HCT116 (cell line): ENCODE measurements at regions not wholly inside any gene's neighbourhood (a gene's known extent, or its start where the extent isn't known, plus 50 kb on each side); places are given as distances from the start of the nearest gene placed in this dataset.

Source experiments
- CEBPB ChIP-seq: IDR thresholded peaks from 2 replicates; pipeline ENCODE4 v1.6.1; 2012; ENCODE audit warnings: low read depth
- EGR1 ChIP-seq: IDR thresholded peaks from 2 replicates; pipeline ENCODE4 v1.6.1; 2012; ENCODE audit warnings: low read depth
- EZH2 ChIP-seq: fragments of 200-600 bp; sonication (generic); IDR thresholded peaks from 2 replicates; pipeline ENCODE4 v1.6.1; 2017; ENCODE audit warnings: antibody characterized with exemption, mixed run types
- FOSL1 ChIP-seq: IDR thresholded peaks from 2 replicates; pipeline ENCODE4 v1.6.1; 2012; ENCODE audit warnings: low read depth
- JUND ChIP-seq: IDR thresholded peaks from 2 replicates; pipeline ENCODE4 v1.6.1; 2012
- POLR2A ChIP-seq: IDR thresholded peaks from 2 replicates; pipeline ENCODE4 v1.7.0; 2011; ENCODE audit warnings: borderline replicate concordance; ENCODE audit not compliant: insufficient read depth, insufficient read length; ENCODE audit errors: extremely low read depth
- POLR2AphosphoS5 ChIP-seq: IDR thresholded peaks from 2 replicates; pipeline ENCODE4 v1.6.1; 2011; ENCODE audit warnings: mild to moderate bottlenecking, low read depth, low read length, moderate library complexity
- RAD21 ChIP-seq: IDR thresholded peaks from 2 replicates; pipeline ENCODE4 v1.6.1; 2012; ENCODE audit warnings: low read depth, mild to moderate bottlenecking
- SP1 ChIP-seq: IDR thresholded peaks from 2 replicates; pipeline ENCODE4 v1.6.1; 2012; ENCODE audit warnings: low read depth
- TF ChIP-seq, protein P1 (sequence below), 3 experiments: fragments of 200-600 bp in 1 of 3; sonication (generic) in 1 of 3; IDR thresholded peaks in 2 of 3; conservative IDR thresholded peaks in 1 of 3; 2 replicates each; pipeline ENCODE4 v1.5.1; 2012 to 2017; ENCODE audit warnings: low read depth in 2 of 3, low read length in 2 of 3, antibody characterized with exemption in 1 of 3, borderline replicate concordance in 1 of 3, control low read depth in 1 of 3, mild to moderate bottlenecking in 1 of 3, mixed read lengths in 1 of 3, mixed run types in 1 of 3, moderate library complexity in 1 of 3; ENCODE audit not compliant: insufficient read depth in 1 of 3
- TF ChIP-seq, protein P2 (sequence below): IDR thresholded peaks from 2 replicates; pipeline ENCODE4 v1.6.1; 2012; ENCODE audit warnings: low read depth
- TF ChIP-seq, protein P3 (sequence below): IDR thresholded peaks from 2 replicates; pipeline ENCODE4 v1.6.1; 2012

GRCh38 chr22:26918226-26918625 lies 260.8 kb downstream of the MIAT start:
- TF ChIP-seq JUND (no peak), CEBPB (no peak), RAD21 (no peak), FOSL1 (no peak), POLR2A (no peak), EZH2 (no peak), SP1 (no peak), POLR2AphosphoS5 (no peak), EGR1 (no peak)
- TF ChIP-seq, protein P1, sequence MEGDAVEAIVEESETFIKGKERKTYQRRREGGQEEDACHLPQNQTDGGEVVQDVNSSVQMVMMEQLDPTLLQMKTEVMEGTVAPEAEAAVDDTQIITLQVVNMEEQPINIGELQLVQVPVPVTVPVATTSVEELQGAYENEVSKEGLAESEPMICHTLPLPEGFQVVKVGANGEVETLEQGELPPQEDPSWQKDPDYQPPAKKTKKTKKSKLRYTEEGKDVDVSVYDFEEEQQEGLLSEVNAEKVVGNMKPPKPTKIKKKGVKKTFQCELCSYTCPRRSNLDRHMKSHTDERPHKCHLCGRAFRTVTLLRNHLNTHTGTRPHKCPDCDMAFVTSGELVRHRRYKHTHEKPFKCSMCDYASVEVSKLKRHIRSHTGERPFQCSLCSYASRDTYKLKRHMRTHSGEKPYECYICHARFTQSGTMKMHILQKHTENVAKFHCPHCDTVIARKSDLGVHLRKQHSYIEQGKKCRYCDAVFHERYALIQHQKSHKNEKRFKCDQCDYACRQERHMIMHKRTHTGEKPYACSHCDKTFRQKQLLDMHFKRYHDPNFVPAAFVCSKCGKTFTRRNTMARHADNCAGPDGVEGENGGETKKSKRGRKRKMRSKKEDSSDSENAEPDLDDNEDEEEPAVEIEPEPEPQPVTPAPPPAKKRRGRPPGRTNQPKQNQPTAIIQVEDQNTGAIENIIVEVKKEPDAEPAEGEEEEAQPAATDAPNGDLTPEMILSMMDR (IDR thresholded peaks at IDR 0.05 in 2 of 3, conservative IDR thresholded peaks at IDR 0.05 in 1 of 3; ENCODE audit: borderline replicate concordance in 1 of 3, insufficient read depth in 1 of 3, low read depth in 2 of 3, low read length in 2 of 3): no peak
- TF ChIP-seq, protein P2, sequence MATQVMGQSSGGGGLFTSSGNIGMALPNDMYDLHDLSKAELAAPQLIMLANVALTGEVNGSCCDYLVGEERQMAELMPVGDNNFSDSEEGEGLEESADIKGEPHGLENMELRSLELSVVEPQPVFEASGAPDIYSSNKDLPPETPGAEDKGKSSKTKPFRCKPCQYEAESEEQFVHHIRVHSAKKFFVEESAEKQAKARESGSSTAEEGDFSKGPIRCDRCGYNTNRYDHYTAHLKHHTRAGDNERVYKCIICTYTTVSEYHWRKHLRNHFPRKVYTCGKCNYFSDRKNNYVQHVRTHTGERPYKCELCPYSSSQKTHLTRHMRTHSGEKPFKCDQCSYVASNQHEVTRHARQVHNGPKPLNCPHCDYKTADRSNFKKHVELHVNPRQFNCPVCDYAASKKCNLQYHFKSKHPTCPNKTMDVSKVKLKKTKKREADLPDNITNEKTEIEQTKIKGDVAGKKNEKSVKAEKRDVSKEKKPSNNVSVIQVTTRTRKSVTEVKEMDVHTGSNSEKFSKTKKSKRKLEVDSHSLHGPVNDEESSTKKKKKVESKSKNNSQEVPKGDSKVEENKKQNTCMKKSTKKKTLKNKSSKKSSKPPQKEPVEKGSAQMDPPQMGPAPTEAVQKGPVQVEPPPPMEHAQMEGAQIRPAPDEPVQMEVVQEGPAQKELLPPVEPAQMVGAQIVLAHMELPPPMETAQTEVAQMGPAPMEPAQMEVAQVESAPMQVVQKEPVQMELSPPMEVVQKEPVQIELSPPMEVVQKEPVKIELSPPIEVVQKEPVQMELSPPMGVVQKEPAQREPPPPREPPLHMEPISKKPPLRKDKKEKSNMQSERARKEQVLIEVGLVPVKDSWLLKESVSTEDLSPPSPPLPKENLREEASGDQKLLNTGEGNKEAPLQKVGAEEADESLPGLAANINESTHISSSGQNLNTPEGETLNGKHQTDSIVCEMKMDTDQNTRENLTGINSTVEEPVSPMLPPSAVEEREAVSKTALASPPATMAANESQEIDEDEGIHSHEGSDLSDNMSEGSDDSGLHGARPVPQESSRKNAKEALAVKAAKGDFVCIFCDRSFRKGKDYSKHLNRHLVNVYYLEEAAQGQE: no peak
- TF ChIP-seq, protein P3, sequence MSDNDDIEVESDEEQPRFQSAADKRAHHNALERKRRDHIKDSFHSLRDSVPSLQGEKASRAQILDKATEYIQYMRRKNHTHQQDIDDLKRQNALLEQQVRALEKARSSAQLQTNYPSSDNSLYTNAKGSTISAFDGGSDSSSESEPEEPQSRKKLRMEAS: no peak
